ENCODE measurements at regions not wholly inside any gene's neighbourhood (a gene's known extent, or its start where the extent isn't known, plus 50 kb on each side); places are given as distances from the start of the nearest gene placed in this dataset.
A peak's percentile ranks its signal among the peaks of the same experiment; 100 is the strongest.

DNA sequence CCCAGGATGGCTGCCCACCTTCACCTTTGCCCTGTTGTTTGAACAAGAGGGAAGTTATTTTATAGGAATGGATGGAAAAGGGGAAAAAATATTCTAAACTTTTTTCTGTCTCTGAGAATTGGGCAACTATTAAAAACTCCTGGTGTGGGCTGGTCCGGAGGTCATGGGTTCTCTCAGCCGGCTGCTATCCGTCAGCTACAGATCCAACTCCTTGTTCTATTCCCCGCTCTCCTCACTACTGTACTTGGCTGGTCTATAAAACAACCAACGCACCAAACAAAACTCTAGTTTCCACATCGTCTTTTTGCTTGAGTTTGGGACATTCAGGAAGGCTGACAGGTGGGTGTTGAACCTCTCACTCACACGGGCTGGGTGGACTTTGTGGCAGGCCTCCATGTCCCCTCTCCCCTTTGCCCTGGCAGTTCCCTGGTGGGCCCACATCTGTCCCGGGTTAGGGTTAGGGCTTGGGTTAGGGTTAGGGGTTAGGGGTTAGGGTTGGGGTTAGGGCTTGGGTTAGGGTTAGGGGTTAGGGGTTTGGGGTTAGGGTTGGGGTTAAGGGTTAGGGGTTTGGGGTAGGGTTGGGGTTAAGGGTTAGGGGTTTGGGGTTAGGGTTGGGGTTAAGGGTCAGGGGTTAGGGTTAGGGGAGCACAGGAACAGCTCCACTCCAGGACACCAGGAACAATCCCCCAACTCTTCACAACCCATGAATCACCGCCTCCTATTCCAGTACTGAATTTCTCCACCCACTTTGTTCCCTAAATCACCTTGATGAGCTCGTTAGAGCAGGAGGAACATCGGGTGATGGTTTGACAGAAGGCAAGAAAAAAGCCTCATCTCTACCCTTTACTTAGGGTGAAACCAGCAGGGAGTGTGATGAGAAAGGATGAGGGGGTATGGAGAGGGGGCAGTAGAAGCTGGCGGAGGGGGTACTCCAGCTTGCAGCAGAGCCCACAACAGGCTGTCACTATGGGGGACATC, 302.1 kb upstream of the IRX4 start:
- no peaks in the 10 kb centered on the region for H3K9me3 ChIP-seq
- no peaks in the 10 kb centered on the region for H3K27me3 ChIP-seq
- peak in 1 of 2 donors; percentile 68 for ATAC-seq (ENCODE audit: low FRiP score in 2 of 2)
- peak overlapping the region in 2 of 4 donors; percentile 46 to 63 for H3K27ac ChIP-seq
- H3K36me3 ChIP-seq: no peaks in the 10 kb centered on the region
- DNase-seq: peak in 1 of 2 donors; percentile 19
- H3K4me1 ChIP-seq: no peaks in the 10 kb centered on the region
- H3K4me3 ChIP-seq: no peak overlapping the region
- TF ChIP-seq EP300 (IDR thresholded peaks at IDR 0.05): no peak
- no peak for TF ChIP-seq POLR2A (IDR thresholded peaks at IDR 0.05)
- TF ChIP-seq CTCF (IDR thresholded peaks at IDR 0.05): no peak
- TF ChIP-seq POLR2AphosphoS5 (IDR thresholded peaks at IDR 0.05): no peak
- WGBS, 2 donors: 75 to 84% methylated on average over 12 of the region's 12 CpGs

DNA sequence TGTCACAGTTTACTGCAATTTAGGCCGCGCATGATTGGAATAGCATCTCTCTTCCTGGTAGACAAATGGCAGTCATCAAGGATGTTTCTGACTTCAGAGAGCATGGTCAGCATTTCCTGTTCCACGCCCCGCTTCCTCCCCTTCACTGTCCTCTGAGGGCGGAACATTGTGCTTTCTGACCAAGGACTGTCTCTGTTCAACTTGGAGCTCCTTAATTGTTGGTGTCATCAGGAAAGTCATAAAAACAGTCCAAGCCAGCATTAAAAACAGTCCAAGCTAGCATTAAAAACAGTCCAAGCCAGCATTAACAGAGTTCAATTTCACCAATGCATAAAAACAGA, 301.3 kb upstream of the IRX4 start:
- Histone ChIP-seq H3K36me3 (no peaks in the 10 kb centered on the region), H3K27ac (peak overlapping the region in 2 of 4 donors; percentile 61 to 63), H3K27me3 (no peaks in the 10 kb centered on the region), H3K4me1 (no peaks in the 10 kb centered on the region), H3K9me3 (no peaks in the 10 kb centered on the region), H3K4me3 (no peak overlapping the region)
- ATAC-seq (ENCODE audit: low FRiP score in 2 of 2) (no peak), DNase-seq (no peak)
- 33 to 57% methylated on average over 5 of the region's 5 CpGs for WGBS, 2 donors
- no peak for TF ChIP-seq POLR2A (IDR thresholded peaks at IDR 0.05)
- TF ChIP-seq CTCF (IDR thresholded peaks at IDR 0.05): no peak
- no peak for TF ChIP-seq POLR2AphosphoS5 (IDR thresholded peaks at IDR 0.05)
- TF ChIP-seq EP300 (IDR thresholded peaks at IDR 0.05): no peak

DNA sequence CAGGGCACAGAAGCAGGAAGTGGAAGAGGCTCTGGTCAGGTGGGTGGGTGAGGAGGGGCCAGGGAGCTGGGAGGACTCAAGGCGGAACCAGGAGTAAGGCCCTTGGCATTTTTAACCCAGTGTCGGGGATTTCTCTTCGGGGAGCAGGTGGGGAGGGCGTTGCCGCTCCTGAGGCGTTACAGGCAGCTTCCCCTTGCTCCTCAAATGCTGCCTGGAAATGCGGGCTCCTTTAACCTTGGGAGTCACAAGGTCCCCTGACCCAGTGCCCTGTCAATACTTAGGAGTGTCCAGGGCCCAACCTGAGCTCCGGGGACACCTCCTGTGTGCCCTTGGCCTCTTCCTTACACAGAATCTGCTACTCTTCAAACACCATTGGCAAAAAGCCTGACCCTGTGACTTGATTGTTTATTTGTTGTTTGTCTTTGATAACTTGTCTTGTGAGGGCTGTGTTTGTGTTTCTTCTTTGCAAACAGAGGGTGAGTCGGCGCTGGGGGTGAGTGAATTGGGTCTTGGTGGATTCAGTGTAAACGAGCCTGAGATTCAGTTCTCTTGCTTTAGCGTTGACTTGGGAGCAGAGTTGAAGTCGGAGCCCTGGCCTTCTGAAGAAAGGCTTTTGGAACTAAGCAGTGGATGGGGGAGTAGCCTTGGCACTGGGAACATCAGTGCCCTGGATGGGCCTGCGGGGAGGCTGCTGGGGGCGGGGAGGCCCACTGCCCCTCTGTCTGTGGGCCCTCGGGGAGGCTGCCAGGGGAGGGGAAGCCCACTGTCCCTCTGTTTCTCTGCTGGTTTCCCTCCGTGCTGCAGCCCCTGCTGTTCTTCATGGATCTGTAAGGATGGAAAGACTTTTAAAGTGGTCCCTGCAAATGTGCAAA, 300.7 kb upstream of the IRX4 start:
- Histone ChIP-seq H3K4me1 (no peaks in the 10 kb centered on the region), H3K27ac (peak overlapping the region in 1 of 4 donors; percentile 61), H3K9me3 (no peaks in the 10 kb centered on the region), H3K27me3 (no peaks in the 10 kb centered on the region), H3K36me3 (no peaks in the 10 kb centered on the region), H3K4me3 (no peak overlapping the region)
- ATAC-seq (ENCODE audit: low FRiP score in 2 of 2): no peak
- no peak for TF ChIP-seq POLR2AphosphoS5 (IDR thresholded peaks at IDR 0.05)
- no peak for TF ChIP-seq CTCF (IDR thresholded peaks at IDR 0.05)
- no peak for TF ChIP-seq EP300 (IDR thresholded peaks at IDR 0.05)
- no peak for TF ChIP-seq POLR2A (IDR thresholded peaks at IDR 0.05)
- WGBS, 2 donors: 68 to 70% methylated on average over 15 to 17 of the region's 17 CpGs
- DNase-seq: peak in 1 of 2 donors; percentile 10

DNA sequence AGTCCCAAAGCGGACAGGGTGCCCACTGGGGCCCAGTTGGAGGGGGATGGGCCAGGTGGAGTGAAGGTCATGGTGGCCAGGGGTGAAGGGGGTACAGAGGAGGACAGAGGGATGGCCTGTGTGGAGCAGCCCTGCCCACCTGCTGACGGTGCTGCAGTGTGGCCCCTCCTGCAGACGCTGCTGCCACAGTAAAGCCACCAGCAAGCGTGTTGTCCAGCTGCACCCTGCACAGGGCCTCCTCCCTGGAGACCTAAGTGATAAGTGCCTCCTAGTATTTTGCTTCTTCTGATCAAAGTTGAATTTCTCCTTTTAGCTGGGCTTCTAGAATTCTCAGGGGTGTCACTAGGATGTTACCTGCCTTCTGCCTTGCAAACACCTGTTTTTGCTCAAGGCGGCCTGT, 299.3 kb upstream of the IRX4 start:
- 84 to 88% methylated on average over 3 to 5 of the region's 5 CpGs for WGBS, 2 donors
- no peak for TF ChIP-seq POLR2AphosphoS5 (IDR thresholded peaks at IDR 0.05)
- no peak overlapping the region for H3K4me3 ChIP-seq
- H3K4me1 ChIP-seq: no peaks in the 10 kb centered on the region
- no peak overlapping the region for H3K27ac ChIP-seq
- ATAC-seq (ENCODE audit: low FRiP score in 2 of 2) (no peak), DNase-seq (peak; percentile 10 to 40)
- H3K27me3 ChIP-seq: no peaks in the 10 kb centered on the region
- H3K36me3 ChIP-seq: no peaks in the 10 kb centered on the region
- no peaks in the 10 kb centered on the region for H3K9me3 ChIP-seq

DNA sequence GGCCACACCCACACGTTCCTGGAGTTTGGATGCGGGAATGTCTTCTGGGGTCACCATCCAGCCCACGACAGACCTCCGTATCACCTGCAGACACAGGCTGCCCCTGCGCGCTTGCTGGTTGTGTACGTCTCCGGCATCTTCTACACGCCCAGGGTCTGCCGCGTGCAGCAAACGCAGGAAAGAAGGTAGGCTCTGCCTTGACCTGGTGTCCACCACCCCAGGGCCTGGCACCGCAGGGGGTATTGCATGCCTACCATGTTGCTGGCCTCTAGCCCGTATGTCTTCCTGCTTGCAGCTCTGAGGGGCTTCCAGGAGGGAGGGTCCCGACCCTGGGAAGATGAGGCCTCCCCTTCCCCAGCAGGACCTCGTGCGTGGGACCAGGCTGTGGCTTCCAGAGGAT, 298.8 kb upstream of the IRX4 start:
- H3K27me3 ChIP-seq: no peaks in the 10 kb centered on the region
- no peaks in the 10 kb centered on the region for H3K9me3 ChIP-seq
- ATAC-seq (ENCODE audit: low FRiP score in 2 of 2) (no peak), DNase-seq (peak in 1 of 2 donors; percentile 16)
- no peak overlapping the region for H3K4me3 ChIP-seq
- no peaks in the 10 kb centered on the region for H3K4me1 ChIP-seq
- WGBS, 2 donors: 91 to 93% methylated on average over 17 of the region's 17 CpGs
- H3K27ac ChIP-seq: no peak overlapping the region
- TF ChIP-seq POLR2AphosphoS5 (IDR thresholded peaks at IDR 0.05) (no peak), EP300 (IDR thresholded peaks at IDR 0.05) (no peak), CTCF (IDR thresholded peaks at IDR 0.05) (no peak), POLR2A (IDR thresholded peaks at IDR 0.05) (no peak)
- no peaks in the 10 kb centered on the region for H3K36me3 ChIP-seq
